ENCODE measurements at regions not wholly inside any gene's neighbourhood (a gene's known extent, or its start where the extent isn't known, plus 50 kb on each side); places are given as distances from the start of the nearest gene placed in this dataset.

DNA sequence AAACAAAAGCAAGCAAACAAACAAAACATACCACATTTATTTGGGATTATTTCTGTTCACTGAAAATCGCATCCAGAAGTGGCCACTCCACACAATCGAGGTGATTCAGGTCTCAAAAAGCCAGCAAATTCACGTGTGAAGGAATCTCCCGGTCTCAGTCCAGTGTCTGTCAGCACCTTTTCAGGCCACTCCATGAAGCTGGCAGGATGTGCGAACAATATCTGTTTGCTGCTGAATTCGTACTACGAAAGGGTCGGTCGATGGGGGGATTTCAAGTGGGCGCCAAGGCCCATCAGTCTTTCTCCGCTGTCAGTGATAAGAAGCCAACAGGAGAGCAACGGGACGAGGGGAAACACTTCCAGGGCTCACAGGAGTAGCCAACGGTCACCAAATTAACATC, 505.1 kb downstream of the IRX1 start:
- TF ChIP-seq, protein P1, sequence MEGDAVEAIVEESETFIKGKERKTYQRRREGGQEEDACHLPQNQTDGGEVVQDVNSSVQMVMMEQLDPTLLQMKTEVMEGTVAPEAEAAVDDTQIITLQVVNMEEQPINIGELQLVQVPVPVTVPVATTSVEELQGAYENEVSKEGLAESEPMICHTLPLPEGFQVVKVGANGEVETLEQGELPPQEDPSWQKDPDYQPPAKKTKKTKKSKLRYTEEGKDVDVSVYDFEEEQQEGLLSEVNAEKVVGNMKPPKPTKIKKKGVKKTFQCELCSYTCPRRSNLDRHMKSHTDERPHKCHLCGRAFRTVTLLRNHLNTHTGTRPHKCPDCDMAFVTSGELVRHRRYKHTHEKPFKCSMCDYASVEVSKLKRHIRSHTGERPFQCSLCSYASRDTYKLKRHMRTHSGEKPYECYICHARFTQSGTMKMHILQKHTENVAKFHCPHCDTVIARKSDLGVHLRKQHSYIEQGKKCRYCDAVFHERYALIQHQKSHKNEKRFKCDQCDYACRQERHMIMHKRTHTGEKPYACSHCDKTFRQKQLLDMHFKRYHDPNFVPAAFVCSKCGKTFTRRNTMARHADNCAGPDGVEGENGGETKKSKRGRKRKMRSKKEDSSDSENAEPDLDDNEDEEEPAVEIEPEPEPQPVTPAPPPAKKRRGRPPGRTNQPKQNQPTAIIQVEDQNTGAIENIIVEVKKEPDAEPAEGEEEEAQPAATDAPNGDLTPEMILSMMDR (IDR thresholded peaks at IDR 0.05) = no peak
- no peak for TF ChIP-seq POLR2AphosphoS5 (IDR thresholded peaks at IDR 0.05)
- no peak for TF ChIP-seq POLR2A (IDR thresholded peaks at IDR 0.05; ENCODE audit: low read depth)
